Naive thymus-derived CD4-positive, alpha-beta T cell (primary cell): ENCODE measurements at regions not wholly inside any gene's neighbourhood (a gene's known extent, or its start where the extent isn't known, plus 50 kb on each side); places are given as distances from the start of the nearest gene placed in this dataset.
"Not testable (repeated sequence)": the region's sequence is repeated elsewhere in the genome, so short reads cannot be mapped to it uniquely, and the experiment has no call there.

Source experiments
- ATAC-seq: fragments of 150-1000 bp; cut with Tn5 transposase; 2 replicates; pipeline ENCODE4 v1.10.0; 2021; ENCODE audit warnings: mild to moderate bottlenecking, moderate library complexity
- CTCF ChIA-PET: fragments of 350-600 bp; sonication (Branson Sonifier 250); formaldehyde crosslinking; loops from one replicate; lab custom pipeline; 2021; ENCODE audit warnings: antibody characterized with exemption; lab: Charles Lee
- POLR2A ChIA-PET: fragments of 350-600 bp; sonication (Branson Sonifier 250); formaldehyde crosslinking; loops from one replicate; lab custom pipeline; 2021; ENCODE audit warnings: antibody characterized with exemption, inconsistent platforms; lab: Charles Lee
- DNase-seq, 9 donors: peaks; one replicate each; pipeline versions ENCODE4 v3.0.0 to v3.0.0-alpha.2; 2020 to 2022; ENCODE audit warnings: mixed read lengths in 1 of 9
- H3K27ac ChIP-seq: one replicate; pipeline ENCODE4 v1.7.0; 2013; ENCODE audit warnings: mild to moderate bottlenecking, low read depth, low read length, moderate library complexity
- H3K27me3 ChIP-seq, 2 donors: one replicate each; pipeline ENCODE4 v1.7.0; 2013; ENCODE audit warnings: low read length in 2 of 2, mild to moderate bottlenecking in 2 of 2, moderate library complexity in 2 of 2; ENCODE audit not compliant: control insufficient read depth in 2 of 2, insufficient read depth in 2 of 2
- H3K36me3 ChIP-seq, 3 experiments: 1 replicate in 2 of 3; 2 replicates in 1 of 3; pipeline ENCODE4 v1.7.0; 2013; ENCODE audit warnings: low read length in 3 of 3, mild to moderate bottlenecking in 3 of 3, moderate library complexity in 1 of 3; ENCODE audit not compliant: insufficient read depth in 3 of 3, control insufficient read depth in 2 of 3
- H3K4me1 ChIP-seq, 2 donors: one replicate each; pipeline ENCODE4 v1.7.0; 2013; ENCODE audit warnings: low read length in 2 of 2, mild to moderate bottlenecking in 2 of 2, moderate library complexity in 1 of 2; ENCODE audit not compliant: control insufficient read depth in 2 of 2, insufficient read depth in 2 of 2
- H3K4me3 ChIP-seq: 2 replicates; pipeline ENCODE4 v1.7.0; 2013; ENCODE audit warnings: mild to moderate bottlenecking, low read length
- H3K9me3 ChIP-seq, 3 experiments: 1 replicate in 2 of 3; 2 replicates in 1 of 3; pipeline ENCODE4 v1.7.0; 2013; ENCODE audit warnings: low read length in 3 of 3; ENCODE audit not compliant: control insufficient read depth in 2 of 3
- H3K27ac Mint-ChIP-seq, 9 donors: one replicate each; pipeline ENCODE4 v1.8.0; 2020 to 2022; ENCODE audit warnings: mixed read lengths in 9 of 9, mild to moderate bottlenecking in 8 of 9, moderate library complexity in 5 of 9, inconsistent platforms in 2 of 9
- H3K27me3 Mint-ChIP-seq, 5 donors: one replicate each; pipeline ENCODE4 v1.8.0; 2021 to 2022; ENCODE audit warnings: mixed read lengths in 5 of 5, mild to moderate bottlenecking in 1 of 5
- H3K36me3 Mint-ChIP-seq, 5 donors: one replicate each; pipeline ENCODE4 v1.8.0; 2020 to 2022; ENCODE audit warnings: mixed read lengths in 5 of 5, mild to moderate bottlenecking in 3 of 5, inconsistent platforms in 1 of 5
- H3K4me1 Mint-ChIP-seq, 7 donors: one replicate each; pipeline ENCODE4 v1.8.0; 2020 to 2022; ENCODE audit warnings: mixed read lengths in 7 of 7, mild to moderate bottlenecking in 3 of 7, inconsistent platforms in 1 of 7
- H3K4me3 Mint-ChIP-seq, 10 donors: one replicate each; pipeline ENCODE4 v1.8.0; 2020 to 2022; ENCODE audit warnings: mild to moderate bottlenecking in 10 of 10, mixed read lengths in 10 of 10, moderate library complexity in 6 of 10, inconsistent platforms in 2 of 10
- H3K9me3 Mint-ChIP-seq, 11 donors: one replicate each; pipeline ENCODE4 v1.8.0; 2020 to 2022; ENCODE audit warnings: mixed read lengths in 11 of 11, mild to moderate bottlenecking in 4 of 11, inconsistent platforms in 1 of 11, moderate library complexity in 1 of 11
- intact Hi-C, 2 donors: fragments of 100-400 bp; cut with micrococcal nuclease; formaldehyde crosslinking; loops; one replicate each; pipeline ENCODE4 v1.15.1; 2023

DNA sequence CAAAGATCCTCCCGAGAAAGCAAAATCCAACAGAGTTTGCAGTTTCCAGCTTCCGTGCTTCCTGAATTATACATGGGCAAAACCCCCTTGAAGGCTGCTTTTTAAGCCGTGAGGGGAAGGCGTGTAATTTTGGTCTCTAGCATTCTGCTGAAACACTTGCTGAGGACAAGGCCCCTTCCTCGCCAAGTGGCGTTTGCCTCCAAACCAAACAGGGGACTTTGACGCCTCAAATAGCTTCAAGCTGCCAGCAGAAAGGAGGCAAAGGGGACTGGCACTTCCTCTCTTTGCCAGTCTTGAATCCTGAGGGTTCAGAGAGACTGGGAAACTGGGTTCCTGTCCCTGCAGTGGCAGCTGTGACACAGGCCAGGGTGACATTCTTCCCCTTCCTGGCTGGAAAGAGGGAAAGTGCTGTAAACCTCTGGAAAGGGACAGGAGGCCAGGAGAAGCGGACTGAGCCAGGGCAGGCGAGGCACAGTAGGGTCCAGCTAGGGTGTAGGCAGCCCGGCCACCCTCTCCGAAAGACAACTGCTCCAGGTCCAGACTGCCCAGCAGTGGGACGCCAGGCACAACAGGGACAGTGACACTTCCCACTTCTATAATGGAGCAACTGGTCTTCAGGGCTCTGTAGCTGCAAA is 96.2 kb upstream of the MED13L start:
- CTCF ChIA-PET = no interaction called here
- Histone ChIP-seq H3K27ac (no peak overlapping the region), H3K9me3 (no peaks in the 10 kb centered on the region), H3K4me3 (no peak overlapping the region), H3K36me3 (no peaks in the 10 kb centered on the region), H3K4me1 (no peaks in the 10 kb centered on the region), H3K27me3 (no peaks in the 10 kb centered on the region)
- Mint-ChIP-seq H3K4me3 (no peak overlapping the region), H3K4me1 (peaks cover 0 to 2% (median 0%) of the 10 kb centered on the region in 7 donors), H3K27me3 (no peaks in the 10 kb centered on the region), H3K27ac (no peak overlapping the region), H3K9me3 (peaks cover 0 to 13% (median 0%) of the 10 kb centered on the region in 11 donors), H3K36me3 (peaks cover 0 to 3% (median 0%) of the 10 kb centered on the region in 5 donors)
- POLR2A ChIA-PET = no interaction called here
- DNase-seq (no peak), ATAC-seq (no peak)
- intact Hi-C loops = no loop called here

GRCh38 chr12:116374207-116374606 is 96.7 kb upstream of the MED13L start:
- Histone ChIP-seq H3K4me1 (no peaks in the 10 kb centered on the region), H3K36me3 (no peaks in the 10 kb centered on the region), H3K4me3 (no peak overlapping the region), H3K27ac (no peak overlapping the region), H3K9me3 (no peaks in the 10 kb centered on the region), H3K27me3 (no peaks in the 10 kb centered on the region)
- no peaks in the 10 kb centered on the region for H3K27me3 Mint-ChIP-seq
- ChIA-PET POLR2A (no interaction called here), CTCF (no interaction called here)
- intact Hi-C loops = no loop called here
- H3K36me3 Mint-ChIP-seq = peaks cover 0 to 3% (median 0%) of the 10 kb centered on the region in 5 donors
- peaks cover 0 to 2% (median 0%) of the 10 kb centered on the region in 7 donors for H3K4me1 Mint-ChIP-seq
- ATAC-seq = no peak
- peaks cover 0 to 13% (median 0%) of the 10 kb centered on the region in 11 donors for H3K9me3 Mint-ChIP-seq
- H3K4me3 Mint-ChIP-seq = no peak overlapping the region
- H3K27ac Mint-ChIP-seq = no peak overlapping the region
- no peak for DNase-seq

- POLR2A ChIA-PET = no interaction called here
- H3K4me1 Mint-ChIP-seq = peaks cover 0 to 4% (median 0%) of the 10 kb centered on the region in 7 donors
- Histone ChIP-seq H3K27me3 (no peaks in the 10 kb centered on the region), H3K4me1 (no peaks in the 10 kb centered on the region), H3K27ac (no peak overlapping the region), H3K9me3 (no peaks in the 10 kb centered on the region), H3K4me3 (no peak overlapping the region), H3K36me3 (no peaks in the 10 kb centered on the region)
- H3K27ac Mint-ChIP-seq = no peak overlapping the region
- H3K27me3 Mint-ChIP-seq = peaks cover 0 to 5% (median 0%) of the 10 kb centered on the region in 5 donors
- intact Hi-C loops = no loop called here
- ATAC-seq (no peak), DNase-seq (no peak)
- H3K4me3 Mint-ChIP-seq = no peak overlapping the region
- peaks cover 0 to 13% (median 0%) of the 10 kb centered on the region in 11 donors for H3K9me3 Mint-ChIP-seq
- peaks cover 0 to 3% (median 0%) of the 10 kb centered on the region in 5 donors for H3K36me3 Mint-ChIP-seq
- CTCF ChIA-PET = no interaction called here
These were observed 97.9 kb upstream of the MED13L start for GRCh38 chr12:116375278-116375842.

- peaks cover 0 to 6% (median 0%) of the 10 kb centered on the region in 7 donors for H3K4me1 Mint-ChIP-seq
- ChIA-PET POLR2A (no interaction called here), CTCF (interaction anchor here (0.8 kb wide), 1 partner anchor 143 kb away, joined by 5 read pairs; no protein-coding TSS in a partner anchor)
- Histone ChIP-seq H3K27me3 (no peaks in the 10 kb centered on the region), H3K27ac (no peak overlapping the region), H3K4me1 (no peaks in the 10 kb centered on the region), H3K4me3 (no peak overlapping the region), H3K36me3 (no peaks in the 10 kb centered on the region), H3K9me3 (no peaks in the 10 kb centered on the region)
- DNase-seq (no peak), ATAC-seq (no peak)
- no peak overlapping the region for H3K27ac Mint-ChIP-seq
- intact Hi-C loops = no loop called here
- H3K27me3 Mint-ChIP-seq = peaks cover 0 to 5% (median 0%) of the 10 kb centered on the region in 5 donors
- H3K4me3 Mint-ChIP-seq = no peak overlapping the region
- peaks cover 0 to 13% (median 0%) of the 10 kb centered on the region in 11 donors for H3K9me3 Mint-ChIP-seq
- H3K36me3 Mint-ChIP-seq = peaks cover 0 to 3% (median 0%) of the 10 kb centered on the region in 5 donors
These were observed 99.1 kb upstream of the MED13L start for GRCh38 chr12:116376354-116377193.

GRCh38 chr12:116377194-116377571 is 99.7 kb upstream of the MED13L start:
- H3K27me3 ChIP-seq, H3K27me3 Mint-ChIP-seq, H3K4me1 Mint-ChIP-seq, H3K4me1 ChIP-seq, ATAC-seq, H3K27ac Mint-ChIP-seq, intact Hi-C loops, H3K9me3 ChIP-seq, DNase-seq, H3K36me3 Mint-ChIP-seq, CTCF ChIA-PET, H3K27ac ChIP-seq, H3K4me3 Mint-ChIP-seq, H3K4me3 ChIP-seq, H3K36me3 ChIP-seq, POLR2A ChIA-PET: not testable (repeated sequence)
- peaks cover 0 to 13% (median 0%) of the 10 kb centered on the region in 11 donors for H3K9me3 Mint-ChIP-seq

GRCh38 chr12:116378002-116378401 is 100.5 kb upstream of the MED13L start:
- ChIA-PET CTCF (no interaction called here), POLR2A (no interaction called here)

More at GRCh38 chr12:116378002-116378401, 100.5 kb upstream of the MED13L start:
- Histone ChIP-seq H3K4me1 (no peaks in the 10 kb centered on the region), H3K27ac (no peak overlapping the region), H3K36me3 (no peaks in the 10 kb centered on the region), H3K4me3 (no peak overlapping the region), H3K9me3 (no peaks in the 10 kb centered on the region), H3K27me3 (no peaks in the 10 kb centered on the region)
- Mint-ChIP-seq H3K27me3 (peaks cover 0 to 5% (median 0%) of the 10 kb centered on the region in 5 donors), H3K27ac (no peak overlapping the region), H3K4me1 (peaks cover 0 to 13% (median 0%) of the 10 kb centered on the region in 7 donors), H3K9me3 (peaks cover 0 to 13% (median 0%) of the 10 kb centered on the region in 11 donors), H3K4me3 (no peak overlapping the region), H3K36me3 (peaks cover 0 to 3% (median 0%) of the 10 kb centered on the region in 5 donors)
- no peak for DNase-seq
- intact Hi-C loops = no loop called here
- ATAC-seq = no peak
